ENCODE measurements at regions not wholly inside any gene's neighbourhood (a gene's known extent, or its start where the extent isn't known, plus 50 kb on each side); places are given as distances from the start of the nearest gene placed in this dataset.

GRCh38 chr5:17114233-17114632 lies 103.2 kb upstream of the BASP1 start:
- POLR2A ChIA-PET: no interaction called here
- no peaks in the 10 kb centered on the region for H3K36me3 ChIP-seq (ENCODE audit: control insufficient read depth in 2 of 2, extremely low read depth in 1 of 2, insufficient read depth in 1 of 2, low read length in 1 of 2)
- no peak overlapping the region for H3K4me3 ChIP-seq (ENCODE audit: control insufficient read depth in 1 of 2, extremely low read depth in 1 of 2, low read length in 1 of 2)
- ATAC-seq (replicated peaks in 1 of 4): no peak
- H3K27ac ChIP-seq (ENCODE audit: low read length): no peak overlapping the region
- WGBS (ENCODE audit: insufficient coverage): no CpG with 5 or more reads among the region's 6 CpGs
- H3K4me1 ChIP-seq (ENCODE audit: control insufficient read depth in 1 of 2, extremely low read depth in 1 of 2, insufficient read depth in 2 of 2, low read length in 2 of 2): no peaks in the 10 kb centered on the region
- Mint-ChIP-seq H3K27ac (no peak overlapping the region), H3K36me3 (no peaks in the 10 kb centered on the region), H3K9me3 (no peaks in the 10 kb centered on the region), H3K4me3 (no peak overlapping the region), H3K27me3 (peaks cover 3 to 8% of the 10 kb centered on the region in 2 donors), H3K4me1 (peaks cover 0 to 4% (median 0%) of the 10 kb centered on the region in 3 donors)
- H3K9me3 ChIP-seq: no peaks in the 10 kb centered on the region
- CTCF ChIA-PET: interaction anchor here in 1 of 2 donors (0.6 kb wide), 1 partner anchor 11 kb away, joined by 3 read pairs; no protein-coding TSS in a partner anchor
- DNase-seq: no peak
- H3K27me3 ChIP-seq (replicated peaks in 1 of 2; ENCODE audit: control insufficient read depth in 2 of 2, extremely low read depth in 1 of 2, insufficient read depth in 2 of 2, low read length in 1 of 2): no peaks in the 10 kb centered on the region

DNA sequence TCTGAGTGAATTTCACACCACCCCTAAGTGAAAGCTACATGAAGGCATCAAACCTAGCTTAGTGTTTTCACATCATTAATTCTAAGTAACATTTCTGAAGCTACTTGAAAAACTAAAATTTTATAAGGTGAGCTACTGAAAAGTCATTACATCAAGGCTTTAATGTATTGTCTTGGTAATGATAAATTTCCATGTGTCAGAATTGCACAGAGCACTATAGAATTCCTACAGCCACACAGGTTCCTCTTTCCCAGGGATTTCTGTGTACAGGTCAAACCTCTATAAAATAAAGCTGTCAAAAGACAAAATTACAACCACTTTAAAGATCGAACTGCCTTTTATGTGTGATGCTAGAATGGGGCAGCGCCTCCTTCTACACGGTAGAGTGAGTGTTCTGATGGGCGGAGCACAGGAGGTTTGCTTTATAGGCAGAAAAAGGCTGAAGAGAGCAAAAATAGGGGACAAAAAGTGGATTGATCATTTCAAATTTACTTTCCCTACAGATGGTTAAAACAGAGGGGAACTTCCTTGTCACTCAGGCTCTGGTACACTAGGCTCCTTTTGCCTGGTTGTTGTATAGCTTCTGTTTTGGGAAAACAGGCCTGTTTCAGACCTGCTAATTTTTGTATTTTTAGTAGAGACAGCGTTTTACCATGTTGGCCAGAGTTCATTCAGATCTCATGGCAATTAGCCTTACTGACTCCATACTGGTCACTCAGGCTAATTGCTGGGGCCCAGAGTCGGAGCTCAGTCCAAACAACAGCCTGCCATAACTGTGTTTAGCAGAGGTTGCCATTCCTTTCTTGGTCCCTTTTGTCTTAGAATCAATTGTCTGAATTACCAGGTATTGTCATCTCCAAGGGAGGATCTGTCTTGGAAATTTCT lies 102.5 kb upstream of the BASP1 start:
- DNase-seq (no peak), ATAC-seq (replicated peaks in 1 of 4) (no peak)
- Mint-ChIP-seq H3K4me1 (peaks cover 0 to 4% (median 0%) of the 10 kb centered on the region in 3 donors), H3K27me3 (peaks cover 3 to 8% of the 10 kb centered on the region in 2 donors), H3K36me3 (no peaks in the 10 kb centered on the region), H3K27ac (no peak overlapping the region), H3K4me3 (no peak overlapping the region), H3K9me3 (no peaks in the 10 kb centered on the region)
- no peaks in the 10 kb centered on the region for H3K9me3 ChIP-seq
- ChIA-PET POLR2A (no interaction called here), CTCF (interaction anchor here in 1 of 2 donors (0.6 kb wide), 1 partner anchor 12 kb away, joined by 3 read pairs; no protein-coding TSS in a partner anchor)
- H3K4me3 ChIP-seq (ENCODE audit: control insufficient read depth in 1 of 2, extremely low read depth in 1 of 2, low read length in 1 of 2): no peak overlapping the region
- no peaks in the 10 kb centered on the region for H3K36me3 ChIP-seq (ENCODE audit: control insufficient read depth in 2 of 2, extremely low read depth in 1 of 2, insufficient read depth in 1 of 2, low read length in 1 of 2)
- H3K27ac ChIP-seq (ENCODE audit: low read length): no peak overlapping the region
- no peaks in the 10 kb centered on the region for H3K27me3 ChIP-seq (replicated peaks in 1 of 2; ENCODE audit: control insufficient read depth in 2 of 2, extremely low read depth in 1 of 2, insufficient read depth in 2 of 2, low read length in 1 of 2)
- 57% methylated on average over 1 of the region's 6 CpGs for WGBS (ENCODE audit: insufficient coverage)
- H3K4me1 ChIP-seq (ENCODE audit: control insufficient read depth in 1 of 2, extremely low read depth in 1 of 2, insufficient read depth in 2 of 2, low read length in 2 of 2): no peaks in the 10 kb centered on the region

DNA sequence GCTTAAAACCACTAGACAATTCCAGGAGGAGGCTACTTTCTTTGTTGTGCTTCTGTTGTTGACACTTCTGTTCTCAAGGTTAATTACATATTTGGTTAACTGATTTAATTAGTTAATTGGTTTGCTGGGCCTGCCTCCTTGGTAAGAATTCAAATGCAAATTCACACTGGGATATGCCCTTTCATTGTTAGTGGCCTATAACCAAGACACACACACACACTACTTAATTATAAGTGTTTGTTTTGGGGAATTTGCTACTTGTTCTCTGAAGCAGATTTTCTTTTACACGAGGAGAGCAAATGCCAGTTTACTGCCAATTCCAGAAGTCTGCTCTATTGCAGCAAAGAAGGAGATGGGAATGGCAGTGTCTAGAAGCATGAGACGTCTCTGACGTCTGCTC lies 101.6 kb upstream of the BASP1 start:
- no peak overlapping the region for H3K27ac ChIP-seq (ENCODE audit: low read length)
- H3K4me3 Mint-ChIP-seq: no peak overlapping the region
- CTCF ChIA-PET: no interaction called here

GRCh38 chr5:17118631-17119030 lies 98.8 kb upstream of the BASP1 start:
- Histone ChIP-seq H3K36me3 (ENCODE audit: control insufficient read depth in 2 of 2, extremely low read depth in 1 of 2, insufficient read depth in 1 of 2, low read length in 1 of 2) (no peaks in the 10 kb centered on the region), H3K4me1 (ENCODE audit: control insufficient read depth in 1 of 2, extremely low read depth in 1 of 2, insufficient read depth in 2 of 2, low read length in 2 of 2) (no peaks in the 10 kb centered on the region), H3K27me3 (replicated peaks in 1 of 2; ENCODE audit: control insufficient read depth in 2 of 2, extremely low read depth in 1 of 2, insufficient read depth in 2 of 2, low read length in 1 of 2) (no peaks in the 10 kb centered on the region), H3K9me3 (no peaks in the 10 kb centered on the region), H3K4me3 (ENCODE audit: control insufficient read depth in 1 of 2, extremely low read depth in 1 of 2, low read length in 1 of 2) (no peak overlapping the region), H3K27ac (ENCODE audit: low read length) (no peak overlapping the region)
- ChIA-PET CTCF (no interaction called here), POLR2A (no interaction called here)
- Mint-ChIP-seq H3K4me3 (no peak overlapping the region), H3K36me3 (no peaks in the 10 kb centered on the region), H3K27ac (no peak overlapping the region), H3K4me1 (peaks cover 0 to 4% (median 0%) of the 10 kb centered on the region in 3 donors), H3K9me3 (no peaks in the 10 kb centered on the region), H3K27me3 (peaks cover 3 to 8% of the 10 kb centered on the region in 2 donors)
- ATAC-seq (replicated peaks in 1 of 4) (peak in 1 of 4 experiments; percentile 26), DNase-seq (peak in 9 of 35 experiments; percentile 1 to 49 (median 2))
- 5% methylated on average over 6 of the region's 9 CpGs for WGBS (ENCODE audit: insufficient coverage)

More for the DNA sequence above, 101.6 kb upstream of the BASP1 start:
- POLR2A ChIA-PET: no interaction called here
- Mint-ChIP-seq H3K27ac (no peak overlapping the region), H3K9me3 (no peaks in the 10 kb centered on the region), H3K4me1 (peaks cover 0 to 4% (median 0%) of the 10 kb centered on the region in 3 donors), H3K36me3 (no peaks in the 10 kb centered on the region), H3K27me3 (peaks cover 3 to 8% of the 10 kb centered on the region in 2 donors)
- Histone ChIP-seq H3K27me3 (replicated peaks in 1 of 2; ENCODE audit: control insufficient read depth in 2 of 2, extremely low read depth in 1 of 2, insufficient read depth in 2 of 2, low read length in 1 of 2) (no peaks in the 10 kb centered on the region), H3K4me1 (ENCODE audit: control insufficient read depth in 1 of 2, extremely low read depth in 1 of 2, insufficient read depth in 2 of 2, low read length in 2 of 2) (no peaks in the 10 kb centered on the region), H3K4me3 (ENCODE audit: control insufficient read depth in 1 of 2, extremely low read depth in 1 of 2, low read length in 1 of 2) (no peak overlapping the region), H3K36me3 (ENCODE audit: control insufficient read depth in 2 of 2, extremely low read depth in 1 of 2, insufficient read depth in 1 of 2, low read length in 1 of 2) (no peaks in the 10 kb centered on the region), H3K9me3 (no peaks in the 10 kb centered on the region)
- no peak for DNase-seq
- ATAC-seq (replicated peaks in 1 of 4): no peak
- 82% methylated on average over 3 of the region's 3 CpGs for WGBS (ENCODE audit: insufficient coverage)

DNA sequence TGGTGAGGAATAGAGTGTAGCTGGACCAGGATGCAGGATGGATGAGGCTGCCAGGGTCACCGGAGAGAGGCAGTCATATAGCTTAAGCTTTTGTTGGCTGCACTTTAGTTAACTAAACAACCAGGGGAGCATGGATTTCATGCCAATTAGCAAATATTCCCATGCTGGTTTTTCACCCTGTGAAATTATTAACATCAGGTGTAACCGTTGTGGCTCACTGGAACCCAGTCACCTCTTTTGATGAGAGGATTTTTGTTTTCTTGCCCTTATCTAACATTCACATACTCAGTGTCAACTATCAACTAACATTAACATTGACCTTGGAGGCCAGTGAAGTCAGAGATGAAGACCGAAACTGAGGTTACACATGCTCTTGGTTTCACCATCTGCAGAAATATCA lies 97.2 kb upstream of the BASP1 start:
- 90% methylated on average over 1 of the region's 3 CpGs for WGBS (ENCODE audit: insufficient coverage)
- no peak overlapping the region for H3K27ac ChIP-seq (ENCODE audit: low read length)
- H3K4me3 ChIP-seq (ENCODE audit: control insufficient read depth in 1 of 2, extremely low read depth in 1 of 2, low read length in 1 of 2): no peak overlapping the region
- POLR2A ChIA-PET: no interaction called here
- H3K36me3 ChIP-seq (ENCODE audit: control insufficient read depth in 2 of 2, extremely low read depth in 1 of 2, insufficient read depth in 1 of 2, low read length in 1 of 2): no peaks in the 10 kb centered on the region
- H3K4me1 ChIP-seq (ENCODE audit: control insufficient read depth in 1 of 2, extremely low read depth in 1 of 2, insufficient read depth in 2 of 2, low read length in 2 of 2): no peaks in the 10 kb centered on the region
- peaks cover 0 to 4% (median 0%) of the 10 kb centered on the region in 3 donors for H3K4me1 Mint-ChIP-seq
- H3K9me3 ChIP-seq: no peaks in the 10 kb centered on the region
- peaks cover 3 to 8% of the 10 kb centered on the region in 2 donors for H3K27me3 Mint-ChIP-seq
- CTCF ChIA-PET: interaction anchor here in 1 of 2 donors (0.6 to 1.2 kb wide), 2 partner anchors 69 to 76 kb away, joined by 3 read pairs; no protein-coding TSS in a partner anchor
- H3K9me3 Mint-ChIP-seq: peaks cover 0 to 4% (median 0%) of the 10 kb centered on the region in 3 donors
- no peak overlapping the region for H3K27ac Mint-ChIP-seq
- no peak for DNase-seq
- ATAC-seq (replicated peaks in 1 of 4): no peak
- H3K4me3 Mint-ChIP-seq: no peak overlapping the region
- H3K27me3 ChIP-seq (replicated peaks in 1 of 2; ENCODE audit: control insufficient read depth in 2 of 2, extremely low read depth in 1 of 2, insufficient read depth in 2 of 2, low read length in 1 of 2): no peaks in the 10 kb centered on the region
- no peaks in the 10 kb centered on the region for H3K36me3 Mint-ChIP-seq

GRCh38 chr5:17121776-17122175 lies 95.7 kb upstream of the BASP1 start:
- Histone ChIP-seq H3K9me3 (no peaks in the 10 kb centered on the region), H3K4me1 (ENCODE audit: control insufficient read depth in 1 of 2, extremely low read depth in 1 of 2, insufficient read depth in 2 of 2, low read length in 2 of 2) (no peaks in the 10 kb centered on the region), H3K27ac (ENCODE audit: low read length) (no peak overlapping the region), H3K27me3 (replicated peaks in 1 of 2; ENCODE audit: control insufficient read depth in 2 of 2, extremely low read depth in 1 of 2, insufficient read depth in 2 of 2, low read length in 1 of 2) (no peaks in the 10 kb centered on the region), H3K36me3 (ENCODE audit: control insufficient read depth in 2 of 2, extremely low read depth in 1 of 2, insufficient read depth in 1 of 2, low read length in 1 of 2) (no peaks in the 10 kb centered on the region), H3K4me3 (ENCODE audit: control insufficient read depth in 1 of 2, extremely low read depth in 1 of 2, low read length in 1 of 2) (no peak overlapping the region)
- 100% methylated on average over 2 of the region's 3 CpGs for WGBS (ENCODE audit: insufficient coverage)
- DNase-seq (no peak), ATAC-seq (replicated peaks in 1 of 4) (no peak)
- Mint-ChIP-seq H3K4me3 (no peak overlapping the region), H3K27me3 (peaks cover 3 to 10% of the 10 kb centered on the region in 2 donors), H3K27ac (no peak overlapping the region), H3K4me1 (peaks cover 0 to 4% (median 0%) of the 10 kb centered on the region in 3 donors), H3K9me3 (peaks cover 0 to 4% (median 0%) of the 10 kb centered on the region in 3 donors), H3K36me3 (no peaks in the 10 kb centered on the region)
- CTCF ChIA-PET: no interaction called here
- POLR2A ChIA-PET: no interaction called here
